Fibroblast of pulmonary artery (primary cell): ENCODE measurements at regions not wholly inside any gene's neighbourhood (a gene's known extent, or its start where the extent isn't known, plus 50 kb on each side); places are given as distances from the start of the nearest gene placed in this dataset.
A peak's percentile ranks its signal among the peaks of the same experiment; 100 is the strongest.

Source experiments
- DNase-seq: peaks from one replicate; pipeline ENCODE4 v3.0.0-alpha.2; 2010; ENCODE audit warnings: low read depth
- H3K4me3 ChIP-seq: replicated peaks from 2 replicates; pipeline ENCODE4 v1.5.1; 2011; ENCODE audit warnings: low read depth, mild to moderate bottlenecking, control low read depth, low read length, moderate library complexity
- TF ChIP-seq, protein P1 (sequence below): IDR thresholded peaks from 2 replicates; pipeline ENCODE4 v1.5.1; 2011; ENCODE audit warnings: mild to moderate bottlenecking, control low read depth, low read length, inconsistent platforms; ENCODE audit errors: missing control alignments

DNA sequence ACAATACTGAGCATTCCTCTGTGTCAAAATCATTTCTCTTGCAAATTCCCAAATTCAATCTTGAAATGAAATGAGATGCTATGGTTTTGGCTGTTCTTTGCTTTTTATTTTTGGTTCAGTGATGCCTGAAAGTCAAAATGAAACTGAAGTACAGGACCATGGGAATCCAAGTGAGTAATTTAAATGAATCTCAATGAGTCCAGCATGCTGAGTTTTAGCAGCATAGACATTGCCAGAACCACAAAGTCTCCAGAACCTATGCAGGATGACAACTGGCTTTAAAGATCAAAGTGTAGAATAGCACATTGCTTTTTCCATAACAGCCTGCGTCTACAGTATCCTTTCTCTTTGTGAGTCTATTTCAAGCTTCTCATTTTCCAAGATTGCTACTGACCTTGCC is 1050.7 kb upstream of the PIK3C3 start:
- TF ChIP-seq, protein P1, sequence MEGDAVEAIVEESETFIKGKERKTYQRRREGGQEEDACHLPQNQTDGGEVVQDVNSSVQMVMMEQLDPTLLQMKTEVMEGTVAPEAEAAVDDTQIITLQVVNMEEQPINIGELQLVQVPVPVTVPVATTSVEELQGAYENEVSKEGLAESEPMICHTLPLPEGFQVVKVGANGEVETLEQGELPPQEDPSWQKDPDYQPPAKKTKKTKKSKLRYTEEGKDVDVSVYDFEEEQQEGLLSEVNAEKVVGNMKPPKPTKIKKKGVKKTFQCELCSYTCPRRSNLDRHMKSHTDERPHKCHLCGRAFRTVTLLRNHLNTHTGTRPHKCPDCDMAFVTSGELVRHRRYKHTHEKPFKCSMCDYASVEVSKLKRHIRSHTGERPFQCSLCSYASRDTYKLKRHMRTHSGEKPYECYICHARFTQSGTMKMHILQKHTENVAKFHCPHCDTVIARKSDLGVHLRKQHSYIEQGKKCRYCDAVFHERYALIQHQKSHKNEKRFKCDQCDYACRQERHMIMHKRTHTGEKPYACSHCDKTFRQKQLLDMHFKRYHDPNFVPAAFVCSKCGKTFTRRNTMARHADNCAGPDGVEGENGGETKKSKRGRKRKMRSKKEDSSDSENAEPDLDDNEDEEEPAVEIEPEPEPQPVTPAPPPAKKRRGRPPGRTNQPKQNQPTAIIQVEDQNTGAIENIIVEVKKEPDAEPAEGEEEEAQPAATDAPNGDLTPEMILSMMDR = no peak
- H3K4me3 ChIP-seq = no peak overlapping the region
- DNase-seq = no peak

DNA sequence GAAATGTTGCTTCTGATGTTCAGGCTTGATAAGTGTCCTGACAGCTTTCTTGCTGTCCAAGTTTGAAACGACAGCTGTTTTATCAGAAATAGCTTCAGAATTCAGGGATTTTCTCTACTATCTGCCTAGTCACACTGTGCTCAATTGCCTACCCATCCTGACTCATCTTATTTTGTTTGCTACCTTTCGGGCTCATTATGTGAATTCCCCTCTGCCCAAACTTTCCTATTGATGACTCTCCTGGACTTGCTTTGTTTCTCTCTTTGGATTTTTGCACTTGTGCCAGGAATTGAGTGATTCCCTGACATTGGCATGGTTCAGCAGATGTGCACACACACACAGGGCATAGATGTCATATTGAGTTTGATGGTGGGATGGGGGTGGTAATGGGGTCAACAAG is 1052.6 kb upstream of the PIK3C3 start:
- no peak for DNase-seq
- TF ChIP-seq, protein P1 = no peak
- H3K4me3 ChIP-seq = no peak overlapping the region

DNA sequence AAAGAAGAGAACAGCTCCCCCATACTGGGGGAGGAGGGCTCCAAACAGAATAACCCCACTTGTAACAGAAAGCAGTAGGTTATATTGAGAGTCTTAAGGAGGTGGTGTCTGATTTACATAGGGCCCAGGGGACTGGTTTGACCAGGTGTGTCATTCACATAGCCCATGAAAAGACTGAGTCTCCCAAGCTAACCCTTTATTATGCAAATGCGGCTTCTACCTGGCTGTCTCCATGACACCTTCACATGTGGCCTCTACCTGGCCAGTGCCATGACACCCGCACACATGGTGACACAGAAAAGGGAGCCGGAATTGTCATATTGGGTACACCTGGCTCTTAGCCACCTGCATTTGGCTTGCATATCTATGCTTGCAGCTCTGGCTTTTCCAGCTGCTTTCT is 1057.2 kb upstream of the PIK3C3 start:
- TF ChIP-seq, protein P1 = no peak
- H3K4me3 ChIP-seq = no peak overlapping the region
- DNase-seq = no peak

DNA sequence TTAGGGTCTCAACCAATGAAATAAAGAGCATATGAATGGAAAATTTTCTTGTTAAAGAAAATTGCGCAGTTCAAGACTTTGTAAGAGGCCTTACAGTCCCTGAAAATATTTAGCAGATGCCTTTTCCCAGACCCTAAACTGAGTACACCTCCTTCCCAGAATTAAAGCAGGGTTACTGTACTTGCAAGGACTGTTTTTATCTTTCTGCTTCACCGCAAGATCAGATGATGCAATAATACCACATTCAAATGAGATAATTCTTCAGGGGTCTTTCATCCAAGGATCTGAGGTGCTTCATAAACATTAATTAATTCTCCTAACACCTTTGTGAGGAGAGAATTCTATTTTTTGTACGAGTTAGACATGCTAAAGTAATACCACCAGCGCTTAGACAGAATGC is 1071.8 kb upstream of the PIK3C3 start:
- H3K4me3 ChIP-seq = no peak overlapping the region
- DNase-seq = no peak
- TF ChIP-seq, protein P1 = no peak

DNA sequence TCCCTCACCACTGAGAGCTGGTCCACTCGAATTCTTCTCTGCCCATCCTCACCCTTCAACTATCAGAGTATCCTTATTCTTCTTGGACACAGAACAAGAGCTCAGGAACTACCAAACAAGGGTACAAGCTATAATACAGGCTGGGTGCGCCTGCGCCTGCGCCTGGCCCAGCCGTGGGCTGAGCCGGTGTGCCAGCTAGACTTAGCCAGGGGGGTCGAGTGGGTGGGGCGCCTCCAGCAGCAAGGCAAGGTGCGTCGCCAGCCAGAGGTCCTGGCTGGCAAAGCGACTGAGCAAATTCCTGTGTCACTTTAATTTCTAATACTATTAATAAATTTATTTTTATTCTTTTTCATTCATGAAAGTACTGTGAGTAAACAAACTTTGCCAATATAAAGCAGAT is 1072.6 kb upstream of the PIK3C3 start:
- TF ChIP-seq, protein P1 = no peak
- DNase-seq = no peak
- no peak overlapping the region for H3K4me3 ChIP-seq

DNA sequence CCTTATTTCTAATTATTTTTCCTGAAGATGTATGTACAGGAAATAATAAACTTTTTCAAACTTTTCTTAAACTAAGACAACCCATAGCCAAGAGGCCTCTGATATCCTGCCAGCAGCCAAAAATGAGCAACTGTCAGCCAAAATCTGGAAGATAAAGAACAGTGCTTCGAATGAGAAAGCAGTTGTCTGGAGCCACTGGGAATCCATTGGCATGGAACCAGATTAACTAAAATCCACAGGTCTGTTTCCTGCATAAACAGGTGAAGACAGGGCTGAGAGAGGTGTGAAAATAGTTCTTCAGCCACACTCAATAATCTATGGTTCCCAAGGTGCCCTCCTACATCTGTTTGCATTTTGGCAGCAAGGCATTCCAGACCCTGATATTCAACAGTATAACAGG is 1076.7 kb upstream of the PIK3C3 start:
- H3K4me3 ChIP-seq = no peak overlapping the region
- TF ChIP-seq, protein P1 = no peak
- DNase-seq = no peak

DNA sequence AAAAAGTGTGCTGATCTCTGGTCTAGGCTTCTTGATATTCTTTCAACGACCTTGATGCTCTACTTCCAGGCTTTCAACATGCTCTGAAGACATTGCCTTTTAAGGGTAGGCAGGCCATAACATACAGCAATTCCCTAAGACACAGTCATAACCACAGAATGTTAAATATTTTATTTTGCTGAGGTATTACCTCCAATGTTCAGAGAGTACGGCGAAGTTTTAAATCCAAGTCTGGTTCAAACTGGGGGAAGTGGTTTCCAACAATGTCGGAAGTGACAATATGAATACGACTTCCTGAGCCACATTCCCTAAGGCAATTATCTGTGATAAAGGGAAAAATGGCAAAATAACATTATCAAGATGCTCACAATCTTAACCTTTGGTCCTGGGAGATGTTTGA is 1077.9 kb upstream of the PIK3C3 start:
- TF ChIP-seq, protein P1 = no peak
- peak; percentile 96 for DNase-seq

More for the DNA sequence above, 1077.9 kb upstream of the PIK3C3 start:
- no peak overlapping the region for H3K4me3 ChIP-seq
